ENCODE measurements at regions not wholly inside any gene's neighbourhood (a gene's known extent, or its start where the extent isn't known, plus 50 kb on each side); places are given as distances from the start of the nearest gene placed in this dataset.

GRCh38 chr4:171256223-171256622 lies 557.0 kb upstream of the GALNTL6 start:
- Histone ChIP-seq H4K20me1 (ENCODE audit: insufficient read depth, low read length) (no peaks in the 10 kb centered on the region), H3K27ac (ENCODE audit: low read depth, low read length, poor library complexity, severe bottlenecking) (no peak overlapping the region), H3K4me1 (ENCODE audit: insufficient read depth, low read length, severe bottlenecking) (no peaks in the 10 kb centered on the region), H2AFZ (ENCODE audit: low read length) (no peak overlapping the region), H3K4me3 (ENCODE audit: low read depth, low read length, poor library complexity, severe bottlenecking) (no peak overlapping the region), H3K9me3 (ENCODE audit: low read length) (no peaks in the 10 kb centered on the region), H3K36me3 (ENCODE audit: insufficient read depth, low read length) (no peaks in the 10 kb centered on the region), H3K27me3 (ENCODE audit: insufficient read depth, low read length) (no peaks in the 10 kb centered on the region), H3K4me2 (ENCODE audit: low read length) (no peak overlapping the region), H3K9ac (ENCODE audit: low read length) (no peak overlapping the region), H3K9me2 (ENCODE audit: low read depth, low read length) (no peaks in the 10 kb centered on the region), H3K79me2 (ENCODE audit: insufficient read depth, low read length) (no peaks in the 10 kb centered on the region), H3F3A (ENCODE audit: insufficient read depth, low read length) (no peaks in the 10 kb centered on the region)
- TF ChIP-seq, protein P1, sequence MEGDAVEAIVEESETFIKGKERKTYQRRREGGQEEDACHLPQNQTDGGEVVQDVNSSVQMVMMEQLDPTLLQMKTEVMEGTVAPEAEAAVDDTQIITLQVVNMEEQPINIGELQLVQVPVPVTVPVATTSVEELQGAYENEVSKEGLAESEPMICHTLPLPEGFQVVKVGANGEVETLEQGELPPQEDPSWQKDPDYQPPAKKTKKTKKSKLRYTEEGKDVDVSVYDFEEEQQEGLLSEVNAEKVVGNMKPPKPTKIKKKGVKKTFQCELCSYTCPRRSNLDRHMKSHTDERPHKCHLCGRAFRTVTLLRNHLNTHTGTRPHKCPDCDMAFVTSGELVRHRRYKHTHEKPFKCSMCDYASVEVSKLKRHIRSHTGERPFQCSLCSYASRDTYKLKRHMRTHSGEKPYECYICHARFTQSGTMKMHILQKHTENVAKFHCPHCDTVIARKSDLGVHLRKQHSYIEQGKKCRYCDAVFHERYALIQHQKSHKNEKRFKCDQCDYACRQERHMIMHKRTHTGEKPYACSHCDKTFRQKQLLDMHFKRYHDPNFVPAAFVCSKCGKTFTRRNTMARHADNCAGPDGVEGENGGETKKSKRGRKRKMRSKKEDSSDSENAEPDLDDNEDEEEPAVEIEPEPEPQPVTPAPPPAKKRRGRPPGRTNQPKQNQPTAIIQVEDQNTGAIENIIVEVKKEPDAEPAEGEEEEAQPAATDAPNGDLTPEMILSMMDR (IDR thresholded peaks at IDR 0.05; ENCODE audit: low read length): no peak
- TF ChIP-seq EZH2 (IDR thresholded peaks at IDR 0.05; ENCODE audit: borderline replicate concordance, low read length): no peak

DNA sequence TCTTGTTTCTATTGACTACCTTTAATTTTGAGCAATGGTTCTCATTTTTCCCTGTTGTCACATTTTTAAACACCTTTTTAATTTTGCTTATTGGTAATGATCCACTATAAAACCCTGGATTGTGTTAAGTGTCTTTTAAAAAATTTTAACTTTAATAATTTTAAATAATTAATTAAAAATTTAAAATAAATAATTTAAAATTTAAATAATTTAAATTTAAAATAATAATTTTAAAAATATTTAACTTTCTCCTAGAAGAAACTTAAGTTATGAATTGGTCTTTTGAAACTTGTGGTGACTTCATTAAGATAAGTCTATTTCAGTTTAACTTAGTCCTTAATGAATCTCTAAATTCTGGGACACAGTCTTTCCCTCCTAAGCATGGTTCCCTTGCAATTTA lies 566.3 kb upstream of the GALNTL6 start:
- H3K36me3 ChIP-seq (ENCODE audit: insufficient read depth, low read length): no peaks in the 10 kb centered on the region
- TF ChIP-seq, protein P1 (IDR thresholded peaks at IDR 0.05; ENCODE audit: low read length): no peak
- no peak for TF ChIP-seq EZH2 (IDR thresholded peaks at IDR 0.05; ENCODE audit: borderline replicate concordance, low read length)
- H3K27ac ChIP-seq (ENCODE audit: low read depth, low read length, poor library complexity, severe bottlenecking): no peak overlapping the region

GRCh38 chr4:171242831-171243230 lies 570.4 kb upstream of the GALNTL6 start:
- TF ChIP-seq, protein P1 (IDR thresholded peaks at IDR 0.05; ENCODE audit: low read length): no peak
- TF ChIP-seq EZH2 (IDR thresholded peaks at IDR 0.05; ENCODE audit: borderline replicate concordance, low read length): no peak

More for the DNA sequence above, 566.3 kb upstream of the GALNTL6 start:
- Histone ChIP-seq H3K4me3 (ENCODE audit: low read depth, low read length, poor library complexity, severe bottlenecking) (no peak overlapping the region), H3K4me1 (ENCODE audit: insufficient read depth, low read length, severe bottlenecking) (no peaks in the 10 kb centered on the region), H2AFZ (ENCODE audit: low read length) (no peak overlapping the region), H3K9me2 (ENCODE audit: low read depth, low read length) (no peaks in the 10 kb centered on the region), H3K9me3 (ENCODE audit: low read length) (no peaks in the 10 kb centered on the region), H3K9ac (ENCODE audit: low read length) (no peak overlapping the region), H3K4me2 (ENCODE audit: low read length) (no peak overlapping the region), H3K79me2 (ENCODE audit: insufficient read depth, low read length) (no peaks in the 10 kb centered on the region), H4K20me1 (ENCODE audit: insufficient read depth, low read length) (no peaks in the 10 kb centered on the region), H3F3A (ENCODE audit: insufficient read depth, low read length) (no peaks in the 10 kb centered on the region), H3K27me3 (ENCODE audit: insufficient read depth, low read length) (no peaks in the 10 kb centered on the region)

More at GRCh38 chr4:171242831-171243230, 570.4 kb upstream of the GALNTL6 start:
- H3F3A ChIP-seq (ENCODE audit: insufficient read depth, low read length): no peaks in the 10 kb centered on the region
- H3K9me2 ChIP-seq (ENCODE audit: low read depth, low read length): no peaks in the 10 kb centered on the region
- no peaks in the 10 kb centered on the region for H4K20me1 ChIP-seq (ENCODE audit: insufficient read depth, low read length)
- no peaks in the 10 kb centered on the region for H3K4me1 ChIP-seq (ENCODE audit: insufficient read depth, low read length, severe bottlenecking)
- H3K9me3 ChIP-seq (ENCODE audit: low read length): no peaks in the 10 kb centered on the region
- H3K9ac ChIP-seq (ENCODE audit: low read length): no peak overlapping the region
- no peak overlapping the region for H3K27ac ChIP-seq (ENCODE audit: low read depth, low read length, poor library complexity, severe bottlenecking)
- no peak overlapping the region for H3K4me3 ChIP-seq (ENCODE audit: low read depth, low read length, poor library complexity, severe bottlenecking)
- no peak overlapping the region for H2AFZ ChIP-seq (ENCODE audit: low read length)
- no peaks in the 10 kb centered on the region for H3K79me2 ChIP-seq (ENCODE audit: insufficient read depth, low read length)
- no peaks in the 10 kb centered on the region for H3K36me3 ChIP-seq (ENCODE audit: insufficient read depth, low read length)
- no peaks in the 10 kb centered on the region for H3K27me3 ChIP-seq (ENCODE audit: insufficient read depth, low read length)
- no peak overlapping the region for H3K4me2 ChIP-seq (ENCODE audit: low read length)

Measured in OCI-LY1 (cell line).